A673 (cell line): ENCODE measurements at regions not wholly inside any gene's neighbourhood (a gene's known extent, or its start where the extent isn't known, plus 50 kb on each side); places are given as distances from the start of the nearest gene placed in this dataset.

ENCODE experiments used
- BruUV-seq: library from RNA; stranded (reverse); fragments of 400-500 nt; replicated peaks from 2 replicates; lab custom pipeline; 2021; lab: Mats Ljungman, UMichigan
- CTCF ChIA-PET: fragments of 300-600 bp; sonication (Branson Sonifier 250); formaldehyde crosslinking; loops from one replicate; lab custom pipeline; 2022; ENCODE audit warnings: antibody characterized with exemption; lab: Charles Lee
- POLR2A ChIA-PET: fragments of 300-600 bp; sonication (Branson Sonifier 250); formaldehyde crosslinking; loops from one replicate; lab custom pipeline; 2022; ENCODE audit warnings: antibody characterized with exemption; ENCODE audit not compliant: low non-redundant PET; lab: Charles Lee
- DNase-seq: peaks from one replicate; pipeline ENCODE4 v3.0.0-alpha.2; 2015; ENCODE audit warnings: low spot score
- H3K27ac ChIP-seq: fragments of 200-600 bp; sonication (generic); 2 replicates; pipeline ENCODE4 v1.5.1; 2016; ENCODE audit warnings: mixed run types, low read depth, mild to moderate bottlenecking, mixed read lengths, antibody characterized with exemption, low read length; ENCODE audit not compliant: poor library complexity, severe bottlenecking
- H3K27me3 ChIP-seq: fragments of 200-600 bp; sonication (generic); replicated peaks from 2 replicates; pipeline ENCODE4 v1.6.1; 2017; ENCODE audit warnings: mixed run types, low read depth, mild to moderate bottlenecking, mixed read lengths, antibody characterized with exemption, low read length; ENCODE audit not compliant: insufficient read depth, poor library complexity
- H3K36me3 ChIP-seq: fragments of 200-600 bp; sonication (generic); 2 replicates; pipeline ENCODE4 v1.6.1; 2016; ENCODE audit warnings: mixed run types, mild to moderate bottlenecking, mixed read lengths, antibody characterized with exemption, low read length; ENCODE audit not compliant: insufficient read depth, poor library complexity, severe bottlenecking
- H3K4me1 ChIP-seq: fragments of 200-600 bp; sonication (generic); 2 replicates; pipeline ENCODE4 v1.6.1; 2017; ENCODE audit warnings: mixed run types, mild to moderate bottlenecking, mixed read lengths, antibody characterized with exemption, low read length; ENCODE audit not compliant: insufficient read depth, poor library complexity, severe bottlenecking
- H3K4me3 ChIP-seq: fragments of 200-600 bp; sonication (generic); 2 replicates; pipeline ENCODE4 v1.5.1; 2016; ENCODE audit warnings: low read depth, mixed run types, mild to moderate bottlenecking, mixed read lengths, low read length; ENCODE audit not compliant: poor library complexity, severe bottlenecking
- H3K9me3 ChIP-seq: fragments of 200-600 bp; sonication (generic); 2 replicates; pipeline ENCODE4 v1.6.1; 2016; ENCODE audit warnings: mixed run types, low read depth, mild to moderate bottlenecking, mixed read lengths, antibody characterized with exemption, low read length; ENCODE audit not compliant: poor library complexity, severe bottlenecking
- CTCF ChIP-seq: fragments of 300-800, 200-600 bp; sonication (generic); conservative IDR thresholded peaks from 2 replicates; pipeline ENCODE4 v1.5.1; 2017; ENCODE audit warnings: low read depth, mild to moderate bottlenecking, antibody characterized with exemption, low read length, moderate library complexity, mixed read lengths
- EZH2 ChIP-seq: fragments of 200-600 bp; sonication (generic); IDR thresholded peaks from 2 replicates; pipeline ENCODE4 v1.6.1; 2017; ENCODE audit warnings: borderline replicate concordance, low read depth, mild to moderate bottlenecking, mixed read lengths, antibody characterized with exemption, low read length; ENCODE audit not compliant: poor library complexity, severe bottlenecking
- intact Hi-C: fragments of 100-400 bp; cut with micrococcal nuclease; formaldehyde crosslinking; loops from one replicate; pipeline ENCODE4 v1.10.0; 2022; ENCODE audit not compliant: unreplicated experiment

DNA sequence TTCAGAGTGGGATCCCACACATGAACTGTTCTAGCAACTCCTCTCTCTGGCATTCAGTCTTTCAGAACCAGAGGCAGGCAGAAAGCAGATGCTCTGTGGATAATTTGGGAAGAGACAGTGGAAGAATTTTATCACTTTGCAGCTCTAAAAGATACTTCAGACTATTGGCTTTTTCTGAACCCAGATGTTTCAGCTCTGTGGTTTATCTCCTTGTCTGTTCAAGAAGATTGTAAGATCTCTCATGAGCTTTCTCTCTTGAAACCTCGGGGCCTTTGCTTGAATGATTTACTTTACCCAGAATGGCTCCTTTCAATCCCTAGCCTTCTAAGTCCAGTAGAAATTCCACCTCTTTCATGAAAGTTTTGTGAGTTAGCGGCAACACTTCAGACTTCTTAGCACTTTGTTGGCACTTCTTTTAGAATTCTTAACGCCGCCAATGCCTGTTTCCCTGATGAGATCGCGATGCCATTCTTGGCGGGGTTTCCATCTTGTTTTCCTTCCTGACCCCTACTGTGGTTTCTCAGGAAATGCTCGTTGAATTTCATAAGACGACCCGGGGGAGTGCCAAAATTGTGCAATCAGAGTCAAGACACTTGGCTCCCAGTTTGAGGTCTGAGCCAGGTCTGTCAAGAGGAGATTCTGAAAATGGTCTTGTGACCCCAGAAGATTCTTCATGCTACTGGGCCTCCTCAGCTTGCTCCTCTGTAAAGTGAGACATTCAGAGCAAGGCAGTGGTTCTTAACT is 107.0 kb upstream of the PRICKLE1 start:
- H3K27me3 ChIP-seq = no peaks in the 10 kb centered on the region
- peaks cover 25% of the 10 kb centered on the region for H3K4me1 ChIP-seq
- POLR2A ChIA-PET = no interaction called here
- H3K4me3 ChIP-seq = no peak overlapping the region
- TF ChIP-seq CTCF (no peak), EZH2 (no peak)
- H3K27ac ChIP-seq = peak overlapping the region; percentile 56
- CTCF ChIA-PET = no interaction called here
- intact Hi-C loops = no loop called here
- no TSS peak for BruUV-seq
- DNase-seq = peak; percentile 85
- H3K9me3 ChIP-seq = no peaks in the 10 kb centered on the region
- no peaks in the 10 kb centered on the region for H3K36me3 ChIP-seq

GRCh38 chr12:42695490-42695995 is 106.0 kb upstream of the PRICKLE1 start:
- Histone ChIP-seq H3K36me3 (no peaks in the 10 kb centered on the region), H3K9me3 (no peaks in the 10 kb centered on the region), H3K4me3 (no peak overlapping the region), H3K4me1 (peaks cover 25% of the 10 kb centered on the region), H3K27me3 (no peaks in the 10 kb centered on the region), H3K27ac (no peak overlapping the region)
- TF ChIP-seq EZH2 = no peak
- TF ChIP-seq CTCF = no peak
- ChIA-PET POLR2A (no interaction called here), CTCF (no interaction called here)
- no peak for DNase-seq
- BruUV-seq = no TSS peak
- intact Hi-C loops = no loop called here

GRCh38 chr12:42692749-42693148 is 103.2 kb upstream of the PRICKLE1 start:
- Histone ChIP-seq H3K27ac (no peak overlapping the region), H3K27me3 (no peaks in the 10 kb centered on the region), H3K4me1 (peaks cover 16% of the 10 kb centered on the region), H3K9me3 (no peaks in the 10 kb centered on the region), H3K4me3 (no peak overlapping the region), H3K36me3 (no peaks in the 10 kb centered on the region)
- ChIA-PET CTCF (no interaction called here), POLR2A (no interaction called here)
- DNase-seq = no peak
- TF ChIP-seq EZH2 (no peak), CTCF (no peak)
- intact Hi-C loops = no loop called here
- BruUV-seq = no TSS peak
